ENCODE measurements at regions not wholly inside any gene's neighbourhood (a gene's known extent, or its start where the extent isn't known, plus 50 kb on each side); places are given as distances from the start of the nearest gene placed in this dataset.

DNA sequence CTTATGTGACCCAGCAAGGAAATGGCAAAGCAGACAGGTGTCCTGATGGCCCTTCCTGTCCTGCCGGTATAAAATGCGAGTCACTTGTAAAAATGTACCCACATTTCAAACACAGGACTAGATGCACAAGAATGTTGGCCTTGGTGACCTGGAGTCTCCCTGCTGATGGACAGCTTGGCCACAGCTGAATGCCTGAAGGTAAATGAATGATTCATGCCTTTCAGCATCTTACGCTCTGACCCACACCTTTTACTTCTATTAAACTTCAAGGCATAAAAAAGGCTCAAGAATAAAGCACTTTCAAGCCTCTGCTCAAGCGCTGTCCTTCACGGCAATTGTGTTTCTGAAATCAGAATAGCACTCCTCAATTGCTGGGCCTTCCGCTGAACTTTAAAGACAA lies 228.0 kb upstream of the SLCO3A1 start:
- no peak for TF ChIP-seq MAX (IDR thresholded peaks at IDR 0.05)
- TF ChIP-seq, protein P1, sequence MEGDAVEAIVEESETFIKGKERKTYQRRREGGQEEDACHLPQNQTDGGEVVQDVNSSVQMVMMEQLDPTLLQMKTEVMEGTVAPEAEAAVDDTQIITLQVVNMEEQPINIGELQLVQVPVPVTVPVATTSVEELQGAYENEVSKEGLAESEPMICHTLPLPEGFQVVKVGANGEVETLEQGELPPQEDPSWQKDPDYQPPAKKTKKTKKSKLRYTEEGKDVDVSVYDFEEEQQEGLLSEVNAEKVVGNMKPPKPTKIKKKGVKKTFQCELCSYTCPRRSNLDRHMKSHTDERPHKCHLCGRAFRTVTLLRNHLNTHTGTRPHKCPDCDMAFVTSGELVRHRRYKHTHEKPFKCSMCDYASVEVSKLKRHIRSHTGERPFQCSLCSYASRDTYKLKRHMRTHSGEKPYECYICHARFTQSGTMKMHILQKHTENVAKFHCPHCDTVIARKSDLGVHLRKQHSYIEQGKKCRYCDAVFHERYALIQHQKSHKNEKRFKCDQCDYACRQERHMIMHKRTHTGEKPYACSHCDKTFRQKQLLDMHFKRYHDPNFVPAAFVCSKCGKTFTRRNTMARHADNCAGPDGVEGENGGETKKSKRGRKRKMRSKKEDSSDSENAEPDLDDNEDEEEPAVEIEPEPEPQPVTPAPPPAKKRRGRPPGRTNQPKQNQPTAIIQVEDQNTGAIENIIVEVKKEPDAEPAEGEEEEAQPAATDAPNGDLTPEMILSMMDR (IDR thresholded peaks at IDR 0.05; ENCODE audit: low read depth, low read length, missing input control), result no peak
- TF ChIP-seq, protein P2, sequence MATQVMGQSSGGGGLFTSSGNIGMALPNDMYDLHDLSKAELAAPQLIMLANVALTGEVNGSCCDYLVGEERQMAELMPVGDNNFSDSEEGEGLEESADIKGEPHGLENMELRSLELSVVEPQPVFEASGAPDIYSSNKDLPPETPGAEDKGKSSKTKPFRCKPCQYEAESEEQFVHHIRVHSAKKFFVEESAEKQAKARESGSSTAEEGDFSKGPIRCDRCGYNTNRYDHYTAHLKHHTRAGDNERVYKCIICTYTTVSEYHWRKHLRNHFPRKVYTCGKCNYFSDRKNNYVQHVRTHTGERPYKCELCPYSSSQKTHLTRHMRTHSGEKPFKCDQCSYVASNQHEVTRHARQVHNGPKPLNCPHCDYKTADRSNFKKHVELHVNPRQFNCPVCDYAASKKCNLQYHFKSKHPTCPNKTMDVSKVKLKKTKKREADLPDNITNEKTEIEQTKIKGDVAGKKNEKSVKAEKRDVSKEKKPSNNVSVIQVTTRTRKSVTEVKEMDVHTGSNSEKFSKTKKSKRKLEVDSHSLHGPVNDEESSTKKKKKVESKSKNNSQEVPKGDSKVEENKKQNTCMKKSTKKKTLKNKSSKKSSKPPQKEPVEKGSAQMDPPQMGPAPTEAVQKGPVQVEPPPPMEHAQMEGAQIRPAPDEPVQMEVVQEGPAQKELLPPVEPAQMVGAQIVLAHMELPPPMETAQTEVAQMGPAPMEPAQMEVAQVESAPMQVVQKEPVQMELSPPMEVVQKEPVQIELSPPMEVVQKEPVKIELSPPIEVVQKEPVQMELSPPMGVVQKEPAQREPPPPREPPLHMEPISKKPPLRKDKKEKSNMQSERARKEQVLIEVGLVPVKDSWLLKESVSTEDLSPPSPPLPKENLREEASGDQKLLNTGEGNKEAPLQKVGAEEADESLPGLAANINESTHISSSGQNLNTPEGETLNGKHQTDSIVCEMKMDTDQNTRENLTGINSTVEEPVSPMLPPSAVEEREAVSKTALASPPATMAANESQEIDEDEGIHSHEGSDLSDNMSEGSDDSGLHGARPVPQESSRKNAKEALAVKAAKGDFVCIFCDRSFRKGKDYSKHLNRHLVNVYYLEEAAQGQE (IDR thresholded peaks at IDR 0.05), result no peak
- TF ChIP-seq SP1 (IDR thresholded peaks at IDR 0.05), result no peak
- TF ChIP-seq GABPA (IDR thresholded peaks at IDR 0.05 in 1 of 2, conservative IDR thresholded peaks at IDR 0.05 in 1 of 2), result no peak
- TF ChIP-seq RXRA (IDR thresholded peaks at IDR 0.05), result no peak
- no peak for TF ChIP-seq TAF1 (conservative IDR thresholded peaks at IDR 0.05)
- TF ChIP-seq ATF3 (IDR thresholded peaks at IDR 0.05), result no peak
- TF ChIP-seq RAD21 (IDR thresholded peaks at IDR 0.05), result no peak
- TF ChIP-seq, protein P3, sequence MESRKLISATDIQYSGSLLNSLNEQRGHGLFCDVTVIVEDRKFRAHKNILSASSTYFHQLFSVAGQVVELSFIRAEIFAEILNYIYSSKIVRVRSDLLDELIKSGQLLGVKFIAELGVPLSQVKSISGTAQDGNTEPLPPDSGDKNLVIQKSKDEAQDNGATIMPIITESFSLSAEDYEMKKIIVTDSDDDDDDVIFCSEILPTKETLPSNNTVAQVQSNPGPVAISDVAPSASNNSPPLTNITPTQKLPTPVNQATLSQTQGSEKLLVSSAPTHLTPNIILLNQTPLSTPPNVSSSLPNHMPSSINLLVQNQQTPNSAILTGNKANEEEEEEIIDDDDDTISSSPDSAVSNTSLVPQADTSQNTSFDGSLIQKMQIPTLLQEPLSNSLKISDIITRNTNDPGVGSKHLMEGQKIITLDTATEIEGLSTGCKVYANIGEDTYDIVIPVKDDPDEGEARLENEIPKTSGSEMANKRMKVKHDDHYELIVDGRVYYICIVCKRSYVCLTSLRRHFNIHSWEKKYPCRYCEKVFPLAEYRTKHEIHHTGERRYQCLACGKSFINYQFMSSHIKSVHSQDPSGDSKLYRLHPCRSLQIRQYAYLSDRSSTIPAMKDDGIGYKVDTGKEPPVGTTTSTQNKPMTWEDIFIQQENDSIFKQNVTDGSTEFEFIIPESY (IDR thresholded peaks at IDR 0.05), result no peak
- TF ChIP-seq JUND (IDR thresholded peaks at IDR 0.05), result no peak
